COLO668 (cell line): ENCODE measurements at regions not wholly inside any gene's neighbourhood (a gene's known extent, or its start where the extent isn't known, plus 50 kb on each side); places are given as distances from the start of the nearest gene placed in this dataset.
A peak's percentile ranks its signal among the peaks of the same experiment; 100 is the strongest.
"Not testable (repeated sequence)": the region's sequence is repeated elsewhere in the genome, so short reads cannot be mapped to it uniquely, and the experiment has no call there.

Experiments used
- DNase-seq: peaks from one replicate; lab custom pipeline; 2025; ENCODE audit not compliant: unreplicated experiment; lab: John Stamatoyannopoulos, UW

GRCh38 chr2:168300460-168300859, 53.1 kb upstream of the STK39 start:
- DNase-seq, result no peak

GRCh38 chr2:168304024-168304681, 56.8 kb upstream of the STK39 start:
- DNase-seq, result no peak

GRCh38 chr2:168307379-168307778, 60.0 kb upstream of the STK39 start:
- DNase-seq, result no peak

- no peak for DNase-seq
Measured at GRCh38 chr2:168310580-168310979, 63.2 kb upstream of the STK39 start.

- DNase-seq, result peak; percentile 72
Measured at GRCh38 chr2:168311261-168311910, 64.0 kb upstream of the STK39 start.

- no peak for DNase-seq
Measured at GRCh38 chr2:168312036-168312822, 64.8 kb upstream of the STK39 start.

- no peak for DNase-seq
Measured at GRCh38 chr2:168314236-168314635, 66.8 kb upstream of the STK39 start.

- no peak for DNase-seq
Measured at GRCh38 chr2:168315331-168316072, 68.1 kb upstream of the STK39 start.

- no peak for DNase-seq
Measured at GRCh38 chr2:168316073-168316440, 68.7 kb upstream of the STK39 start.

GRCh38 chr2:168317282-168317681, 69.9 kb upstream of the STK39 start:
- DNase-seq, result no peak

GRCh38 chr2:168320267-168320666, 72.9 kb upstream of the STK39 start:
- DNase-seq, result no peak

GRCh38 chr2:168322325-168323007, 75.1 kb upstream of the STK39 start:
- no peak for DNase-seq

- no peak for DNase-seq
Measured at GRCh38 chr2:168323529-168324021, 76.2 kb upstream of the STK39 start.

- no peak for DNase-seq
Measured at GRCh38 chr2:168326572-168326971, 79.2 kb upstream of the STK39 start.

- no peak for DNase-seq
Measured at GRCh38 chr2:168327328-168327727, 79.9 kb upstream of the STK39 start.

- no peak for DNase-seq
Measured at GRCh38 chr2:168328421-168328820, 81.0 kb upstream of the STK39 start.

- DNase-seq, result no peak
Measured at GRCh38 chr2:168330624-168331423, 83.4 kb upstream of the STK39 start.

GRCh38 chr2:168335254-168335653, 87.9 kb upstream of the STK39 start:
- not testable (repeated sequence) for DNase-seq

- DNase-seq, result peak; percentile 70
Measured at GRCh38 chr2:168336786-168337388, 89.5 kb upstream of the STK39 start.
